Adrenal gland (tissue), 9 donors: ENCODE measurements at regions not wholly inside any gene's neighbourhood (a gene's known extent, or its start where the extent isn't known, plus 50 kb on each side); places are given as distances from the start of the nearest gene placed in this dataset.

Source experiments
- DNase-seq, 7 donors: peaks; one replicate each; pipeline ENCODE4 v3.0.0-alpha.2; 2019 to 2020
- H3K27ac ChIP-seq, 5 donors: fragments of 200-600 bp; sonication (generic) in 4 of 5; 1 replicate in 3 of 5; 2 replicates in 2 of 5; pipeline versions ENCODE4 v1.5.1 to v1.8.0; 2016 to 2020; ENCODE audit warnings: mild to moderate bottlenecking in 1 of 5
- H3K27me3 ChIP-seq: fragments of 200-600 bp; 2 replicates; pipeline ENCODE4 v1.8.0; 2021
- H3K36me3 ChIP-seq, 2 donors: fragments of 200-600 bp; replicated peaks in 1 of 2; 1 replicate in 1 of 2; 2 replicates in 1 of 2; pipeline versions ENCODE4 v1.5.1 to v1.8.0; 2018 to 2022
- H3K4me1 ChIP-seq, 2 donors: fragments of 200-600 bp; replicated peaks in 1 of 2; 1 replicate in 1 of 2; 2 replicates in 1 of 2; pipeline versions ENCODE4 v1.5.1 to v1.8.0; 2018 to 2021
- H3K4me3 ChIP-seq, 4 donors: fragments of 200-600 bp; sonication (generic) in 3 of 4; one replicate each; pipeline ENCODE4 v1.5.1; 2016 to 2018
- H3K9me3 ChIP-seq, 3 donors: fragments of 200-600 bp; sonication (generic) in 1 of 3; replicated peaks in 1 of 3; 1 replicate in 2 of 3; 2 replicates in 1 of 3; pipeline versions ENCODE4 v1.5.1 to v1.8.0; 2016 to 2021
- POLR2A ChIP-seq, 2 donors: fragments of 450-650 bp; IDR thresholded peaks; one replicate each; pipeline ENCODE4 v1.6.1; 2017; ENCODE audit warnings: antibody characterized with exemption in 2 of 2, mild to moderate bottlenecking in 2 of 2, moderate library complexity in 1 of 2
- WGBS, 4 donors: extraction: QIAGEN DNeasy Blood & Tissue Kit in 2 of 4; methylation state at CpG; one replicate each; pipeline versions ENCODE4 v1.1.5 to v1.1.7; 2013 to 2017; 5-methylcytosine and 5-hydroxymethylcytosine counted together
- intact Hi-C, 2 donors: fragments of 100-400 bp; cut with DNase I; formaldehyde crosslinking; loops; one replicate each; pipeline versions ENCODE4 v1.14.1 to v1.15.0; 2022 to 2023
- TF ChIP-seq, protein P1 (sequence below), 6 experiments: fragments of 450-650 bp in 4 of 6; fragments of 200-600 bp in 2 of 6; sonication (generic) in 1 of 6; IDR thresholded peaks; 1 replicate in 5 of 6; 2 replicates in 1 of 6; pipeline versions ENCODE4 v1.5.1 to v1.8.0; 2016 to 2021; ENCODE audit warnings: antibody characterized with exemption in 6 of 6, mild to moderate bottlenecking in 2 of 6, moderate library complexity in 1 of 6
- donor health status: healthy with polysubstance abuse.
- donor health status: Bipolar disorder and iron deficiency.
- donor health status: DM: yes; HTN: yes; CAD: no.
- donor health status: DM: no; HTN: no; CAD: no.
- donor health status: DM: no; HTN: no; CAD: no.

- Histone ChIP-seq H3K27ac (no peak overlapping the region), H3K36me3 (no peaks in the 10 kb centered on the region)
- WGBS, 4 donors, result 85 to 92% (median 89%) methylated on average over 1 of the region's 1 CpG
Observed at GRCh38 chr6:8335381-8335780, 100.0 kb downstream of the SLC35B3 start.

DNA sequence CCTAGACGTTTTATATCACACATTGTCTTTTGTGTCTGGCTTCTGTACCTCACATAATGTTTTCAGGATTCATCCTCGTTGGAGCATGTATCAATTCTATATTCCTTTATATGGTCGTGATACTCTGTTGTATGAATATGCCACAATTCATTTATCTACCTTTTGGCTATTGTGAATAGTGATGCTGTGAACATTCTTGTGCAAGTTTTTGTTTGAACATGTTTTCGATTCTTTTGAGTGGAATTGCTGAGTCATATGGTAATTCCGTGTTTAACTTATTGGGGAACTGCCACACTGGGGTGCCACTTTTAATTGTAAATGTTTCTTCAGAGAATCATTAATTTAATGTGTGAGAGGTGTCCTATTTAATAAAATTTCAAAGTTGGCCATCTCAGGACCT, 101.2 kb downstream of the SLC35B3 start:
- DNase-seq, result no peak
- no peaks in the 10 kb centered on the region for H3K9me3 ChIP-seq
- 53 to 61% (median 56%) methylated on average over 5 of the region's 5 CpGs for WGBS, 4 donors
- TF ChIP-seq POLR2A (IDR thresholded peaks at IDR 0.05), result no peak
- TF ChIP-seq, protein P1, sequence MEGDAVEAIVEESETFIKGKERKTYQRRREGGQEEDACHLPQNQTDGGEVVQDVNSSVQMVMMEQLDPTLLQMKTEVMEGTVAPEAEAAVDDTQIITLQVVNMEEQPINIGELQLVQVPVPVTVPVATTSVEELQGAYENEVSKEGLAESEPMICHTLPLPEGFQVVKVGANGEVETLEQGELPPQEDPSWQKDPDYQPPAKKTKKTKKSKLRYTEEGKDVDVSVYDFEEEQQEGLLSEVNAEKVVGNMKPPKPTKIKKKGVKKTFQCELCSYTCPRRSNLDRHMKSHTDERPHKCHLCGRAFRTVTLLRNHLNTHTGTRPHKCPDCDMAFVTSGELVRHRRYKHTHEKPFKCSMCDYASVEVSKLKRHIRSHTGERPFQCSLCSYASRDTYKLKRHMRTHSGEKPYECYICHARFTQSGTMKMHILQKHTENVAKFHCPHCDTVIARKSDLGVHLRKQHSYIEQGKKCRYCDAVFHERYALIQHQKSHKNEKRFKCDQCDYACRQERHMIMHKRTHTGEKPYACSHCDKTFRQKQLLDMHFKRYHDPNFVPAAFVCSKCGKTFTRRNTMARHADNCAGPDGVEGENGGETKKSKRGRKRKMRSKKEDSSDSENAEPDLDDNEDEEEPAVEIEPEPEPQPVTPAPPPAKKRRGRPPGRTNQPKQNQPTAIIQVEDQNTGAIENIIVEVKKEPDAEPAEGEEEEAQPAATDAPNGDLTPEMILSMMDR (IDR thresholded peaks at IDR 0.05), result no peak
- no peak overlapping the region for H3K4me3 ChIP-seq
- intact Hi-C loops, result no loop called here
- H3K27me3 ChIP-seq, result no peaks in the 10 kb centered on the region
- no peaks in the 10 kb centered on the region for H3K4me1 ChIP-seq
- H3K36me3 ChIP-seq, result no peaks in the 10 kb centered on the region
- H3K27ac ChIP-seq, result no peak overlapping the region

More at GRCh38 chr6:8335381-8335780, 100.0 kb downstream of the SLC35B3 start:
- DNase-seq, result no peak
- intact Hi-C loops, result no loop called here
- no peaks in the 10 kb centered on the region for H3K4me1 ChIP-seq
- no peak overlapping the region for H3K4me3 ChIP-seq
- no peak for TF ChIP-seq POLR2A (IDR thresholded peaks at IDR 0.05)
- TF ChIP-seq, protein P1 (IDR thresholded peaks at IDR 0.05), result no peak
- no peaks in the 10 kb centered on the region for H3K9me3 ChIP-seq
- no peaks in the 10 kb centered on the region for H3K27me3 ChIP-seq

DNA sequence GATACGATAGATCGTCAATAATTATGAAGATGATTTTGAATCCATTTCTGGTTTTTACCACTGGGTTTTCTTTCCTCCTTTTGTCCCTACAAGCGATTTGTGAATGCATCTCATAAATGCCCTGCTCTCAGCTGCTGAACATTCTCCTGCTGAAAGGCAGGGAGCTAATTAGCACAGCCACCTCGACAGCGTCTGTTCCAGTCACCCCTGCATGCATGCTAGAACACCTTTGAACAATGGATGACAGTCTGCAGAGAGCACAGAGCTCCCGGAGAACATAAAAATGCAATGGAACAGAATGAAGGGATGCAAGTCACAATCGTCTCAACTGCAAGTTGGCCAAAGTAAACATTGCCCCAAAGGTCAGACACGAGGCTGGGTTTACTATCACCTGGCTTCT, 105.8 kb downstream of the SLC35B3 start:
- 44 to 57% (median 51%) methylated on average over 8 of the region's 8 CpGs for WGBS, 4 donors
- Histone ChIP-seq H3K27me3 (no peaks in the 10 kb centered on the region), H3K9me3 (no peaks in the 10 kb centered on the region), H3K27ac (no peak overlapping the region), H3K4me3 (no peak overlapping the region), H3K36me3 (no peaks in the 10 kb centered on the region), H3K4me1 (no peaks in the 10 kb centered on the region)
- intact Hi-C loops, result no loop called here
- DNase-seq, result no peak
- TF ChIP-seq, protein P1 (IDR thresholded peaks at IDR 0.05), result no peak
- no peak for TF ChIP-seq POLR2A (IDR thresholded peaks at IDR 0.05)

- intact Hi-C loops, result no loop called here
- no peak for DNase-seq
Observed at GRCh38 chr6:8325743-8326142, 109.6 kb downstream of the SLC35B3 start.

More at GRCh38 chr6:8325743-8326142, 109.6 kb downstream of the SLC35B3 start:
- H3K27ac ChIP-seq, result no peak overlapping the region
- no peaks in the 10 kb centered on the region for H3K27me3 ChIP-seq
- no peaks in the 10 kb centered on the region for H3K36me3 ChIP-seq
- 64 to 80% (median 69%) methylated on average over 7 of the region's 7 CpGs for WGBS, 4 donors
- H3K4me1 ChIP-seq, result no peaks in the 10 kb centered on the region
- TF ChIP-seq, protein P1 (IDR thresholded peaks at IDR 0.05), result no peak
- TF ChIP-seq POLR2A (IDR thresholded peaks at IDR 0.05), result no peak
- no peak overlapping the region for H3K4me3 ChIP-seq
- no peaks in the 10 kb centered on the region for H3K9me3 ChIP-seq
